ENCODE measurements at regions not wholly inside any gene's neighbourhood (a gene's known extent, or its start where the extent isn't known, plus 50 kb on each side); places are given as distances from the start of the nearest gene placed in this dataset.

DNA sequence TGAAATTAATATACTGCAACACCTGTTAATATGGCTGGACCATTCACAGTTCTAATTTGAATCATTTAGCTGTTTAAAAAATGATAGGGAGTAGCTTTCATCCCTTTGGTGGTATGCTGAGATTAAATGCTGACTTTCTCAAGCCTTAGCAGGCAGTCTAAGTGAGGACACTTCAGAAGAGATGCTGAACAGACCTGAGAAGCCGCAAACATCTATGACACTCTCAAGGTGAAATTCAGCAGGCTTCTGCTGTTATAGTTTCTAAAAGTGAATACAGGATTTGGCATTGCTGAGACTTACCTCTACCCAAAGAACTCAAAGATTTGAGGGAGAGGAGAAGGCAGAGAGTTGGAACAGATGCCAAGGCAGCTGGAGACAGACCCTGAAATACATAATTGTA is 431.2 kb upstream of the FAM98A start:
- DNase-seq (ENCODE audit: low spot score): no peak
- TF ChIP-seq, protein P1, sequence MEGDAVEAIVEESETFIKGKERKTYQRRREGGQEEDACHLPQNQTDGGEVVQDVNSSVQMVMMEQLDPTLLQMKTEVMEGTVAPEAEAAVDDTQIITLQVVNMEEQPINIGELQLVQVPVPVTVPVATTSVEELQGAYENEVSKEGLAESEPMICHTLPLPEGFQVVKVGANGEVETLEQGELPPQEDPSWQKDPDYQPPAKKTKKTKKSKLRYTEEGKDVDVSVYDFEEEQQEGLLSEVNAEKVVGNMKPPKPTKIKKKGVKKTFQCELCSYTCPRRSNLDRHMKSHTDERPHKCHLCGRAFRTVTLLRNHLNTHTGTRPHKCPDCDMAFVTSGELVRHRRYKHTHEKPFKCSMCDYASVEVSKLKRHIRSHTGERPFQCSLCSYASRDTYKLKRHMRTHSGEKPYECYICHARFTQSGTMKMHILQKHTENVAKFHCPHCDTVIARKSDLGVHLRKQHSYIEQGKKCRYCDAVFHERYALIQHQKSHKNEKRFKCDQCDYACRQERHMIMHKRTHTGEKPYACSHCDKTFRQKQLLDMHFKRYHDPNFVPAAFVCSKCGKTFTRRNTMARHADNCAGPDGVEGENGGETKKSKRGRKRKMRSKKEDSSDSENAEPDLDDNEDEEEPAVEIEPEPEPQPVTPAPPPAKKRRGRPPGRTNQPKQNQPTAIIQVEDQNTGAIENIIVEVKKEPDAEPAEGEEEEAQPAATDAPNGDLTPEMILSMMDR (IDR thresholded peaks at IDR 0.05; ENCODE audit: extremely low read depth, missing control alignments): no peak

DNA sequence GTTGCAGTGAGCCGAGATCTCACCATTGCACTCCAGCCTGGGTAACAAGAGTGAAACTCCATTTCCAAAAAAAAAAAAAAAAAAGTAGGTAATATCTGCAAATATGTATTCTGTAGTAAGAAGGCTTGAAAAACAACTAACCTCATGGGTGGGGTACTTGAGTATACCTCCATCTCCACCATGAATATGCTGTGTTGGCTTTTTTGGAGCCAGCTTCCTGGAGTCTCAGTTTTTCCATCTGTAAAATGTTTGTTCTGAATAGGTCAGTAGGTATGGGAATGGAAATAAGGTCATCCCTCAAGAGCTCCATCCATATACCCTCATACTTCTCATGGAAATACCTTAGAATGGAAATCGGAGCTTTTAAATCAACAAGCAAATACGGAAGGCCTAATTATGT is 430.0 kb upstream of the FAM98A start:
- DNase-seq (ENCODE audit: low spot score): no peak
- TF ChIP-seq, protein P1 (IDR thresholded peaks at IDR 0.05; ENCODE audit: extremely low read depth, missing control alignments): no peak

DNA sequence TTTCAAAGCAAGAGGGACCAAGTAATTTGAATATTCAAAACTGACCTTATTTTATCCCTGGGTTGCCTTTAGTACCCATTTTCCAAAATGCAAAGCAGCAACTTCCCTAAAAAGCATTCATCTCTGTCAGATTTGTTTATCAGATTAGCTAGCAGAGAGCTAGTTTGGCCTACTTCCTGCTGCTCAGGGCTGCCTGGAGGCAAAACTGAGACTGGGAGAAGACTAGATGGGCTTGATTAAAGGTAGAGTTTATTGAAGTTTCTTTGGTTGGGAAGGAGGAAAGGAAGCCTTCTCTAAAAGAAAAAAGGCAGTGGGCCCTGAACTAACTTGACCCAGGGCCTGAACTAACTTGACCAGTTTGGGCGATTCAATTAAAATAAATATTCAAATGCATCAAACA is 426.1 kb upstream of the FAM98A start:
- TF ChIP-seq, protein P1 (IDR thresholded peaks at IDR 0.05; ENCODE audit: extremely low read depth, missing control alignments): no peak
- DNase-seq (ENCODE audit: low spot score): no peak

GRCh38 chr2:34012715-34013302 is 413.7 kb upstream of the FAM98A start:
- TF ChIP-seq, protein P1 (IDR thresholded peaks at IDR 0.05; ENCODE audit: extremely low read depth, missing control alignments): peak; percentile 53
- DNase-seq (ENCODE audit: low spot score): peak; percentile 32

DNA sequence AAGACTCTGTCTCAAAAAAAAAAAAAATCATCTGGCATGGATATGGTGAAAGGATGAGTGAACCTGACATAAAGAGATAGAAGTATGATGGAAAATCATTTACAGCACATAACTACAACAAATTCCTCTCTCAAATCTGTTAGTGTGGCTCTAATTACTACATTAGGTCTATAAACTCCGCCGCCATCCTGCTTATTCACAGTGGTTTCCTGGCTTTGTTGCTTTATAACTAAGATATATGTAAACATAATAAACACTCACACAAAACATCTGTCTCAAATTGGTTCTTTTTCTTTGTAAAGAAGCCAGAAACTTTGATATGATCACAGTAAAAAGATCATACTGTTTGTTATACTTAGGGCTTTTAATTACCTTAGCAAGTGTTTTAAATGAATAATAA is 412.6 kb upstream of the FAM98A start:
- TF ChIP-seq, protein P1 (IDR thresholded peaks at IDR 0.05; ENCODE audit: extremely low read depth, missing control alignments): no peak
- no peak for DNase-seq (ENCODE audit: low spot score)

- DNase-seq (ENCODE audit: low spot score): no peak
- TF ChIP-seq, protein P1 (IDR thresholded peaks at IDR 0.05; ENCODE audit: extremely low read depth, missing control alignments): no peak
Observed at GRCh38 chr2:34005901-34006300, 406.8 kb upstream of the FAM98A start.

GRCh38 chr2:34004936-34005335 is 405.8 kb upstream of the FAM98A start:
- TF ChIP-seq, protein P1 (IDR thresholded peaks at IDR 0.05; ENCODE audit: extremely low read depth, missing control alignments): no peak
- no peak for DNase-seq (ENCODE audit: low spot score)
